ENCODE measurements at regions not wholly inside any gene's neighbourhood (a gene's known extent, or its start where the extent isn't known, plus 50 kb on each side); places are given as distances from the start of the nearest gene placed in this dataset.

- Histone ChIP-seq H3K4me3 (ENCODE audit: low read depth in 1 of 2, low read length in 2 of 2) (no peak overlapping the region), H3K27ac (ENCODE audit: low read length) (no peak overlapping the region), H3K36me3 (ENCODE audit: control insufficient read depth in 1 of 2, insufficient read depth in 2 of 2, low read length in 2 of 2) (no peaks in the 10 kb centered on the region), H3K27me3 (ENCODE audit: low read depth, low read length) (no peaks in the 10 kb centered on the region), H3K4me1 (ENCODE audit: control insufficient read depth in 1 of 2, insufficient read depth in 2 of 2, low read length in 2 of 2) (no peaks in the 10 kb centered on the region), H3K9me3 (ENCODE audit: control insufficient read depth in 1 of 2, low read length in 2 of 2) (no peaks in the 10 kb centered on the region)
These were observed 372.1 kb downstream of the MTRR start for GRCh38 chr5:8241076-8241475.

GRCh38 chr5:8241558-8241957 is 372.6 kb downstream of the MTRR start:
- H3K4me3 ChIP-seq (ENCODE audit: low read depth in 1 of 2, low read length in 2 of 2): no peak overlapping the region
- no peaks in the 10 kb centered on the region for H3K27me3 ChIP-seq (ENCODE audit: low read depth, low read length)
- no peaks in the 10 kb centered on the region for H3K36me3 ChIP-seq (ENCODE audit: control insufficient read depth in 1 of 2, insufficient read depth in 2 of 2, low read length in 2 of 2)
- no peaks in the 10 kb centered on the region for H3K9me3 ChIP-seq (ENCODE audit: control insufficient read depth in 1 of 2, low read length in 2 of 2)
- no peaks in the 10 kb centered on the region for H3K4me1 ChIP-seq (ENCODE audit: control insufficient read depth in 1 of 2, insufficient read depth in 2 of 2, low read length in 2 of 2)
- H3K27ac ChIP-seq (ENCODE audit: low read length): no peak overlapping the region

GRCh38 chr5:8247049-8247899 is 378.3 kb downstream of the MTRR start:
- H3K9me3 ChIP-seq (ENCODE audit: control insufficient read depth in 1 of 2, low read length in 2 of 2): no peaks in the 10 kb centered on the region
- H3K36me3 ChIP-seq (ENCODE audit: control insufficient read depth in 1 of 2, insufficient read depth in 2 of 2, low read length in 2 of 2): no peaks in the 10 kb centered on the region
- no peaks in the 10 kb centered on the region for H3K4me1 ChIP-seq (ENCODE audit: control insufficient read depth in 1 of 2, insufficient read depth in 2 of 2, low read length in 2 of 2)
- no peak overlapping the region for H3K27ac ChIP-seq (ENCODE audit: low read length)
- H3K27me3 ChIP-seq (ENCODE audit: low read depth, low read length): no peaks in the 10 kb centered on the region
- H3K4me3 ChIP-seq (ENCODE audit: low read depth in 1 of 2, low read length in 2 of 2): no peak overlapping the region

DNA sequence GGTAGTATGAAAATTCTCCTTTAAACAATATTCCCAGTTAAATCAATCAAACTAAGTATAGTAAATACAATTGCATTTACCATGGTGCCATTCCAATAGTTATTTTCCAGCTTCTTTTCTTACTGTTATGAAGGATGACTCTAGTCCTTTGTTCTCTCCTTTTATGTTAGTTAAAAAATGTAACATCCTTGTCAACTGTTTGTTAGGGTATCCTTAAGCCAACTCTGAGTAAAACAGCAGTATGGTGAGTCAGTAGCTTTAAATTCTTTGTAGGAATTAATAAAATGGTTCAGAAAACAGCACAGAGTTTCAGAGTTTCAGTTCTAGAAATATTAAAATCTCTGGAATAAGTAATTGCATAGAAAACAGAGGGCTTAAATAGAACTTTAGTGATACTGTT is 384.4 kb downstream of the MTRR start:
- H3K9me3 ChIP-seq (ENCODE audit: control insufficient read depth in 1 of 2, low read length in 2 of 2): no peaks in the 10 kb centered on the region
- H3K4me1 ChIP-seq (ENCODE audit: control insufficient read depth in 1 of 2, insufficient read depth in 2 of 2, low read length in 2 of 2): no peaks in the 10 kb centered on the region
- no peak overlapping the region for H3K27ac ChIP-seq (ENCODE audit: low read length)
- H3K27me3 ChIP-seq (ENCODE audit: low read depth, low read length): no peaks in the 10 kb centered on the region
- no peaks in the 10 kb centered on the region for H3K36me3 ChIP-seq (ENCODE audit: control insufficient read depth in 1 of 2, insufficient read depth in 2 of 2, low read length in 2 of 2)
- H3K4me3 ChIP-seq (ENCODE audit: low read depth in 1 of 2, low read length in 2 of 2): no peak overlapping the region

DNA sequence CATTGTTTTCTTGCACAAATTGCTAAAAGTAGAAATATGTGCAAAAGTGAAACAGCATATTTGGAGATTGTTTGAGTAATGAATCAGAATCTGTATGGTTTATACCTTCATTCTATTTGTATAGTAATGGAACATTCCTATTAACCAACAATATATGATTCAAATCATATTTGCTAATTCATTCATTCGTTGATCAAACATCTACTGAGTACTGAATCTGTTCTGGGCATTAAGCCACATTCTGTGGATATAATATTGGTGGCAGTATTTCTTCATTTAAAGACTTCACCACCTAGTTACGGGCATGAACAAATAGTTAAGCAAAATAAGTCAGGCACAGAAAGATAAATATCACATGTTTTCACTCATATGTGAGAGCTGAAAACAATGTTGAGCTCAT is 385.7 kb downstream of the MTRR start:
- Histone ChIP-seq H3K9me3 (ENCODE audit: control insufficient read depth in 1 of 2, low read length in 2 of 2) (no peaks in the 10 kb centered on the region), H3K27me3 (ENCODE audit: low read depth, low read length) (no peaks in the 10 kb centered on the region), H3K4me1 (ENCODE audit: control insufficient read depth in 1 of 2, insufficient read depth in 2 of 2, low read length in 2 of 2) (no peaks in the 10 kb centered on the region), H3K4me3 (ENCODE audit: low read depth in 1 of 2, low read length in 2 of 2) (no peak overlapping the region), H3K36me3 (ENCODE audit: control insufficient read depth in 1 of 2, insufficient read depth in 2 of 2, low read length in 2 of 2) (no peaks in the 10 kb centered on the region), H3K27ac (ENCODE audit: low read length) (no peak overlapping the region)

GRCh38 chr5:8258801-8259200 is 389.9 kb downstream of the MTRR start:
- no peaks in the 10 kb centered on the region for H3K4me1 ChIP-seq (ENCODE audit: control insufficient read depth in 1 of 2, insufficient read depth in 2 of 2, low read length in 2 of 2)
- no peaks in the 10 kb centered on the region for H3K36me3 ChIP-seq (ENCODE audit: control insufficient read depth in 1 of 2, insufficient read depth in 2 of 2, low read length in 2 of 2)
- no peak overlapping the region for H3K4me3 ChIP-seq (ENCODE audit: low read depth in 1 of 2, low read length in 2 of 2)
- H3K27me3 ChIP-seq (ENCODE audit: low read depth, low read length): no peaks in the 10 kb centered on the region
- no peak overlapping the region for H3K27ac ChIP-seq (ENCODE audit: low read length)
- no peaks in the 10 kb centered on the region for H3K9me3 ChIP-seq (ENCODE audit: control insufficient read depth in 1 of 2, low read length in 2 of 2)

- Histone ChIP-seq H3K9me3 (ENCODE audit: control insufficient read depth in 1 of 2, low read length in 2 of 2) (no peaks in the 10 kb centered on the region), H3K36me3 (ENCODE audit: control insufficient read depth in 1 of 2, insufficient read depth in 2 of 2, low read length in 2 of 2) (no peaks in the 10 kb centered on the region), H3K4me1 (ENCODE audit: control insufficient read depth in 1 of 2, insufficient read depth in 2 of 2, low read length in 2 of 2) (no peaks in the 10 kb centered on the region), H3K27me3 (ENCODE audit: low read depth, low read length) (no peaks in the 10 kb centered on the region), H3K27ac (ENCODE audit: low read length) (no peak overlapping the region), H3K4me3 (ENCODE audit: low read depth in 1 of 2, low read length in 2 of 2) (no peak overlapping the region)
These were observed 401.3 kb downstream of the MTRR start for GRCh38 chr5:8270246-8270645.

GRCh38 chr5:8280711-8281363 is 411.9 kb downstream of the MTRR start:
- Histone ChIP-seq H3K36me3 (ENCODE audit: control insufficient read depth in 1 of 2, insufficient read depth in 2 of 2, low read length in 2 of 2) (no peaks in the 10 kb centered on the region), H3K9me3 (ENCODE audit: control insufficient read depth in 1 of 2, low read length in 2 of 2) (peaks cover 0 to 2% of the 10 kb centered on the region in 2 donors), H3K27ac (ENCODE audit: low read length) (no peak overlapping the region), H3K27me3 (ENCODE audit: low read depth, low read length) (no peaks in the 10 kb centered on the region), H3K4me1 (ENCODE audit: control insufficient read depth in 1 of 2, insufficient read depth in 2 of 2, low read length in 2 of 2) (no peaks in the 10 kb centered on the region), H3K4me3 (ENCODE audit: low read depth in 1 of 2, low read length in 2 of 2) (no peak overlapping the region)

GRCh38 chr5:8288334-8288733 is 419.4 kb downstream of the MTRR start:
- no peak overlapping the region for H3K27ac ChIP-seq (ENCODE audit: low read length)
- H3K4me1 ChIP-seq (ENCODE audit: control insufficient read depth in 1 of 2, insufficient read depth in 2 of 2, low read length in 2 of 2): no peaks in the 10 kb centered on the region
- H3K9me3 ChIP-seq (ENCODE audit: control insufficient read depth in 1 of 2, low read length in 2 of 2): peaks cover 0 to 3% of the 10 kb centered on the region in 2 donors
- H3K27me3 ChIP-seq (ENCODE audit: low read depth, low read length): no peaks in the 10 kb centered on the region
- no peaks in the 10 kb centered on the region for H3K36me3 ChIP-seq (ENCODE audit: control insufficient read depth in 1 of 2, insufficient read depth in 2 of 2, low read length in 2 of 2)
- no peak overlapping the region for H3K4me3 ChIP-seq (ENCODE audit: low read depth in 1 of 2, low read length in 2 of 2)

- Histone ChIP-seq H3K36me3 (ENCODE audit: control insufficient read depth in 1 of 2, insufficient read depth in 2 of 2, low read length in 2 of 2) (no peaks in the 10 kb centered on the region), H3K9me3 (ENCODE audit: control insufficient read depth in 1 of 2, low read length in 2 of 2) (peaks cover 0 to 5% of the 10 kb centered on the region in 2 donors), H3K27me3 (ENCODE audit: low read depth, low read length) (no peaks in the 10 kb centered on the region), H3K27ac (ENCODE audit: low read length) (no peak overlapping the region), H3K4me1 (ENCODE audit: control insufficient read depth in 1 of 2, insufficient read depth in 2 of 2, low read length in 2 of 2) (no peaks in the 10 kb centered on the region), H3K4me3 (ENCODE audit: low read depth in 1 of 2, low read length in 2 of 2) (no peak overlapping the region)
These were observed 420.1 kb downstream of the MTRR start for GRCh38 chr5:8288897-8289516.

- Histone ChIP-seq H3K27ac (ENCODE audit: low read length) (no peak overlapping the region), H3K4me1 (ENCODE audit: control insufficient read depth in 1 of 2, insufficient read depth in 2 of 2, low read length in 2 of 2) (no peaks in the 10 kb centered on the region), H3K27me3 (ENCODE audit: low read depth, low read length) (no peaks in the 10 kb centered on the region), H3K36me3 (ENCODE audit: control insufficient read depth in 1 of 2, insufficient read depth in 2 of 2, low read length in 2 of 2) (no peaks in the 10 kb centered on the region), H3K9me3 (ENCODE audit: control insufficient read depth in 1 of 2, low read length in 2 of 2) (peaks cover 0 to 5% of the 10 kb centered on the region in 2 donors), H3K4me3 (ENCODE audit: low read depth in 1 of 2, low read length in 2 of 2) (no peak overlapping the region)
These were observed 420.8 kb downstream of the MTRR start for GRCh38 chr5:8289779-8290178.
